ENCODE measurements at regions not wholly inside any gene's neighbourhood (a gene's known extent, or its start where the extent isn't known, plus 50 kb on each side); places are given as distances from the start of the nearest gene placed in this dataset.

GRCh38 chr2:7977981-7978380, 703.9 kb upstream of the ID2 start:
- intact Hi-C loops (cut with DNase I, micrococcal nuclease), result no loop called here
- ATAC-seq (no peak), DNase-seq (no peak)
- TF ChIP-seq CTCF (IDR thresholded peaks at IDR 0.05), result no peak
- Histone ChIP-seq H3K4me1 (ENCODE audit: low read depth) (no peaks in the 10 kb centered on the region), H3K4me3 (no peak overlapping the region), H3K36me3 (ENCODE audit: low read depth) (no peaks in the 10 kb centered on the region), H3K9me3 (peaks cover 2% of the 10 kb centered on the region)

GRCh38 chr2:7982054-7982453, 699.8 kb upstream of the ID2 start:
- no peak for TF ChIP-seq CTCF (IDR thresholded peaks at IDR 0.05)
- no peaks in the 10 kb centered on the region for H3K4me1 ChIP-seq (ENCODE audit: low read depth)
- ATAC-seq, result no peak
- H3K36me3 ChIP-seq (ENCODE audit: low read depth), result no peaks in the 10 kb centered on the region
- intact Hi-C loops (cut with DNase I, micrococcal nuclease), result no loop called here
- DNase-seq, result no peak
- H3K4me3 ChIP-seq, result no peak overlapping the region
- peaks cover 2% of the 10 kb centered on the region for H3K9me3 ChIP-seq

GRCh38 chr2:7983451-7983850, 698.4 kb upstream of the ID2 start:
- intact Hi-C loops (cut with DNase I, micrococcal nuclease), result no loop called here
- no peak for TF ChIP-seq CTCF (IDR thresholded peaks at IDR 0.05)
- H3K4me3 ChIP-seq, result no peak overlapping the region
- no peak for DNase-seq
- ATAC-seq, result no peak
- H3K4me1 ChIP-seq (ENCODE audit: low read depth), result no peaks in the 10 kb centered on the region
- peaks cover 2% of the 10 kb centered on the region for H3K9me3 ChIP-seq
- H3K36me3 ChIP-seq (ENCODE audit: low read depth), result no peaks in the 10 kb centered on the region

- no peak for TF ChIP-seq CTCF (IDR thresholded peaks at IDR 0.05)
- no peaks in the 10 kb centered on the region for H3K4me1 ChIP-seq (ENCODE audit: low read depth)
- H3K4me3 ChIP-seq, result no peak overlapping the region
- intact Hi-C loops (cut with DNase I, micrococcal nuclease), result no loop called here
- ATAC-seq (no peak), DNase-seq (no peak)
- H3K36me3 ChIP-seq (ENCODE audit: low read depth), result no peaks in the 10 kb centered on the region
- peaks cover 2% of the 10 kb centered on the region for H3K9me3 ChIP-seq
Measured at GRCh38 chr2:7983912-7984311, 697.9 kb upstream of the ID2 start.

- no peak for ATAC-seq
- intact Hi-C loops (cut with DNase I, micrococcal nuclease), result no loop called here
- no peak for TF ChIP-seq CTCF (IDR thresholded peaks at IDR 0.05)
Measured at GRCh38 chr2:7984693-7985353, 697.0 kb upstream of the ID2 start.

GRCh38 chr2:7986431-7986830, 695.4 kb upstream of the ID2 start:
- Histone ChIP-seq H3K9me3 (peaks cover 2% of the 10 kb centered on the region), H3K4me3 (no peak overlapping the region), H3K4me1 (ENCODE audit: low read depth) (no peaks in the 10 kb centered on the region), H3K36me3 (ENCODE audit: low read depth) (no peaks in the 10 kb centered on the region)
- no peak for DNase-seq
- intact Hi-C loops (cut with DNase I, micrococcal nuclease), result no loop called here
- ATAC-seq, result no peak
- no peak for TF ChIP-seq CTCF (IDR thresholded peaks at IDR 0.05)

More at GRCh38 chr2:7984693-7985353, 697.0 kb upstream of the ID2 start:
- Histone ChIP-seq H3K4me1 (ENCODE audit: low read depth) (no peaks in the 10 kb centered on the region), H3K9me3 (peaks cover 2% of the 10 kb centered on the region), H3K36me3 (ENCODE audit: low read depth) (no peaks in the 10 kb centered on the region), H3K4me3 (no peak overlapping the region)
- DNase-seq, result no peak

All from mucosa of descending colon (tissue), 3 donors.